Peyer's patch (tissue), 4 donors: ENCODE measurements at regions not wholly inside any gene's neighbourhood (a gene's known extent, or its start where the extent isn't known, plus 50 kb on each side); places are given as distances from the start of the nearest gene placed in this dataset.

Experiments used
- CTCF ChIP-seq, 6 experiments: fragments of 450-650 bp in 4 of 6; fragments of 200-600 bp in 2 of 6; sonication (generic) in 1 of 6; IDR thresholded peaks; one replicate each; pipeline ENCODE4 v1.5.1; 2017 to 2019; ENCODE audit warnings: antibody characterized with exemption in 6 of 6, mild to moderate bottlenecking in 3 of 6, moderate library complexity in 1 of 6
- POLR2A ChIP-seq, 2 donors: fragments of 450-650 bp; IDR thresholded peaks; one replicate each; pipeline ENCODE4 v1.5.1; 2017; ENCODE audit warnings: antibody characterized with exemption in 2 of 2, mild to moderate bottlenecking in 2 of 2, moderate library complexity in 2 of 2

- TF ChIP-seq POLR2A (IDR thresholded peaks at IDR 0.05) = no peak
- TF ChIP-seq CTCF (IDR thresholded peaks at IDR 0.05) = peak in 4 of 6 experiments; percentile 18 to 46 (median 40)
These were observed 190.7 kb upstream of the NDN start for GRCh38 chr15:23877502-23878412.
